K562 (cell line): ENCODE measurements at regions not wholly inside any gene's neighbourhood (a gene's known extent, or its start where the extent isn't known, plus 50 kb on each side); places are given as distances from the start of the nearest gene placed in this dataset.

Source experiments
- ATAC-seq: fragments of 200-7000 bp; cut with Tn5 transposase; 3 replicates; pipeline ENCODE4 v1.9.1; 2020; ENCODE audit warnings: moderate library complexity
- BruUV-seq: library from RNA; stranded (reverse); fragments of 400-500 nt; replicated peaks from 2 replicates; lab custom pipeline; 2021; lab: Mats Ljungman, UMichigan
- CTCF ChIA-PET: fragments of 300-600 bp; formaldehyde crosslinking; extraction: SDS; loops from one replicate; lab custom pipeline; 2021; ENCODE audit warnings: low intra/inter-chr PET ratio; lab: Yijun Ruan, JAX
- POLR2A ChIA-PET: fragments of 300-600, 350-650 bp; sonication (Branson Sonifier 250); formaldehyde crosslinking; extraction: SDS; loops from one replicate; lab custom pipeline; 2021; ENCODE audit warnings: antibody characterized with exemption, inconsistent platforms; lab: Yijun Ruan, JAX
- DNase-seq, 4 experiments: peaks; one replicate each; pipeline versions ENCODE4 v3.0.0 to v3.0.0-alpha.2; 2011 to 2018; ENCODE audit warnings: low spot score in 3 of 4, mixed read lengths in 3 of 4; ENCODE audit errors: extremely low read depth in 1 of 4
- FAIRE-seq: peaks from 2 replicates; lab custom pipeline; 2011; peaks lifted over from hg19 to GRCh38; lab: Jason Lieb, UNC
- H2AFZ ChIP-seq: 2 replicates; pipeline ENCODE4 v1.6.0; 2011; ENCODE audit warnings: low read depth, low read length, control low read depth, inconsistent platforms
- H3K27ac ChIP-seq: fragments of 200-600 bp; 3 replicates; pipeline ENCODE4 v1.8.0; 2011; ENCODE audit warnings: low read depth, mild to moderate bottlenecking, control low read depth, inconsistent platforms, low read length, moderate library complexity, mixed read lengths; ENCODE audit errors: extremely low read depth
- H3K27me3 ChIP-seq, 2 experiments: fragments of 300-600 bp in 1 of 2; 2 replicates in 1 of 2; 3 replicates in 1 of 2; pipeline versions ENCODE4 v1.6.0 to v1.8.0; 2011; ENCODE audit warnings: inconsistent platforms in 2 of 2, low read length in 2 of 2, mild to moderate bottlenecking in 1 of 2, mixed read lengths in 1 of 2, moderate library complexity in 1 of 2; ENCODE audit not compliant: control insufficient read depth in 2 of 2, insufficient read depth in 2 of 2
- H3K36me3 ChIP-seq: fragments of 300-600 bp; 3 replicates; pipeline ENCODE4 v1.8.0; 2011; ENCODE audit warnings: mild to moderate bottlenecking, low read length, inconsistent platforms; ENCODE audit not compliant: control insufficient read depth, insufficient read depth
- H3K4me1 ChIP-seq, 2 experiments: fragments of 200-600 bp in 1 of 2; replicated peaks in 1 of 2; 2 replicates in 1 of 2; 3 replicates in 1 of 2; pipeline versions ENCODE4 v1.5.1 to v1.8.0; 2011; ENCODE audit warnings: inconsistent platforms in 2 of 2, low read length in 2 of 2, mild to moderate bottlenecking in 1 of 2, mixed read lengths in 1 of 2, moderate library complexity in 1 of 2; ENCODE audit not compliant: control insufficient read depth in 2 of 2, insufficient read depth in 2 of 2
- H3K4me2 ChIP-seq: 2 replicates; pipeline ENCODE4 v1.6.1; 2011; ENCODE audit warnings: low read length, control low read depth, inconsistent platforms, mixed read lengths; ENCODE audit not compliant: insufficient read depth
- H3K4me3 ChIP-seq: fragments of 200-600 bp; sonication (generic), shearing (Covaris generic); 2 replicates; pipeline ENCODE4 v1.5.1; 2016; ENCODE audit warnings: control low read depth, inconsistent platforms
- H3K79me2 ChIP-seq: fragments of 200-600 bp; 3 replicates; pipeline ENCODE4 v1.8.0; 2011; ENCODE audit warnings: low read length, inconsistent platforms; ENCODE audit not compliant: control insufficient read depth, insufficient read depth
- H3K9ac ChIP-seq, 2 experiments: 2 replicates each; pipeline versions ENCODE4 v1.6.0 to v1.6.1; 2011; ENCODE audit warnings: low read depth in 2 of 2, low read length in 2 of 2, control low read depth in 1 of 2, inconsistent platforms in 1 of 2, mild to moderate bottlenecking in 1 of 2, mixed read lengths in 1 of 2; ENCODE audit not compliant: insufficient read depth in 1 of 2
- H3K9me1 ChIP-seq: one replicate; pipeline ENCODE4 v1.6.0; 2011; ENCODE audit warnings: inconsistent platforms, mild to moderate bottlenecking, low read length, moderate library complexity; ENCODE audit not compliant: control insufficient read depth, insufficient read depth
- H3K9me3 ChIP-seq: replicated peaks from 2 replicates; pipeline ENCODE4 v1.5.1; 2011; ENCODE audit warnings: low read depth, low read length, inconsistent platforms; ENCODE audit not compliant: control insufficient read depth, insufficient read depth
- H4K20me1 ChIP-seq: replicated peaks from 2 replicates; pipeline ENCODE4 v1.6.1; 2011; ENCODE audit warnings: low read length, inconsistent platforms, mixed read lengths; ENCODE audit not compliant: control insufficient read depth, insufficient read depth
- CBFA2T2 ChIP-seq: fragments of 450-650 bp; conservative IDR thresholded peaks from 2 replicates; pipeline ENCODE4 v1.6.1; 2017; ENCODE audit warnings: mild to moderate bottlenecking
- COPS2 ChIP-seq: fragments of 450-650 bp; conservative IDR thresholded peaks from 2 replicates; pipeline ENCODE4 v1.6.1; 2016; ENCODE audit warnings: mild to moderate bottlenecking, moderate library complexity
- CREB5 ChIP-seq: fragments of 250-450 bp; sonication (Bioruptor Pico); IDR thresholded peaks from 2 replicates; pipeline ENCODE4 v1.5.0; 2020; ENCODE audit warnings: mild to moderate bottlenecking
- E2F5 ChIP-seq: sonication (generic); formaldehyde crosslinking; IDR thresholded peaks from 2 replicates; pipeline ENCODE4 v1.8.0; 2022; ENCODE audit warnings: mild to moderate bottlenecking, missing genetic modification reagents
- FUS ChIP-seq: fragments of 200-400 bp; formaldehyde crosslinking; optimal IDR thresholded peaks from 2 replicates; pipeline ENCODE3; 2017; ENCODE audit warnings: low read depth, low read length
- JUN ChIP-seq, 2 experiments: sonication (generic) in 1 of 2; formaldehyde crosslinking in 1 of 2; IDR thresholded peaks; 2 replicates each; pipeline versions ENCODE4 v1.6.1 to v1.8.0; 2012 to 2022; ENCODE audit warnings: borderline replicate concordance in 2 of 2, mild to moderate bottlenecking in 2 of 2, improper control_type of control experiment in 1 of 2, low read depth in 1 of 2, low read length in 1 of 2, missing genetic modification reagents in 1 of 2
- OTX1 ChIP-seq: fragments of 450-650 bp; formaldehyde crosslinking; IDR thresholded peaks from 2 replicates; pipeline ENCODE4 v1.4.0; 2022; ENCODE audit warnings: mild to moderate bottlenecking
- POLR2A ChIP-seq: fragments of 450-650 bp; conservative IDR thresholded peaks from 2 replicates; pipeline ENCODE4 v1.6.1; 2016
- SIX5 ChIP-seq, 2 experiments: IDR thresholded peaks; 2 replicates each; pipeline ENCODE4 v1.6.1; 2011; ENCODE audit warnings: low read length in 2 of 2, borderline replicate concordance in 1 of 2, low read depth in 1 of 2, mild to moderate bottlenecking in 1 of 2, moderate library complexity in 1 of 2; ENCODE audit not compliant: insufficient read depth in 1 of 2
- ZFP30 ChIP-seq: fragments of 250-450 bp; sonication (Bioruptor Pico); IDR thresholded peaks from 2 replicates; pipeline ENCODE4 v1.8.0; 2022; ENCODE audit warnings: moderate library complexity, mild to moderate bottlenecking, inconsistent platforms, borderline replicate concordance
- ZNF3 ChIP-seq: fragments of 250-450 bp; sonication (Bioruptor Pico); IDR thresholded peaks from 2 replicates; pipeline ENCODE4 v1.5.0; 2021; ENCODE audit warnings: mild to moderate bottlenecking, moderate library complexity
- WGBS: fragments of 100-300 bp; shearing (Covaris generic); methylation state at CpG from one replicate; pipeline ENCODE4 v1.1.6; 2016; ENCODE audit warnings: low coverage, mixed read lengths; ENCODE audit not compliant: insufficient coverage; ENCODE audit errors: missing lambda C conversion rate; 5-methylcytosine and 5-hydroxymethylcytosine counted together
- in situ Hi-C: fragments of 300-500 bp; cut with MboI; formaldehyde crosslinking; loops from 4 replicates; pipeline ENCODE4 v1.15.0; 2018; ENCODE audit warnings: inconsistent platforms, mixed read lengths
- intact Hi-C: fragments of 100-400 bp; cut with micrococcal nuclease; formaldehyde crosslinking; loops from 2 replicates; pipeline ENCODE4 v1.14.2; 2022
- TF ChIP-seq, protein P1 (sequence below): fragments of 200-400 bp; formaldehyde crosslinking; IDR thresholded peaks from 2 replicates; pipeline ENCODE4 v1.6.1; 2017; ENCODE audit warnings: mild to moderate bottlenecking, low read depth, low read length, moderate library complexity
- TF ChIP-seq, protein P2 (sequence below): sonication (generic); formaldehyde crosslinking; IDR thresholded peaks from 2 replicates; pipeline ENCODE4 v1.8.1; 2023; ENCODE audit warnings: mild to moderate bottlenecking, missing genetic modification reagents
- TF ChIP-seq, protein P3 (sequence below): fragments of 150-350 bp; conservative IDR thresholded peaks from 2 replicates; pipeline ENCODE4 v1.6.1; 2014; ENCODE audit warnings: low read length

GRCh38 chrY:19498556-19498955 lies 246.0 kb downstream of the KDM5D start:
- Histone ChIP-seq H3K79me2 (no peaks in the 10 kb centered on the region), H3K4me3 (no peak overlapping the region), H2AFZ (no peak overlapping the region), H3K9ac (no peak overlapping the region), H3K27me3 (no peaks in the 10 kb centered on the region), H3K9me3 (no peaks in the 10 kb centered on the region), H3K9me1 (no peaks in the 10 kb centered on the region), H3K4me2 (no peak overlapping the region), H3K36me3 (no peaks in the 10 kb centered on the region), H4K20me1 (no peaks in the 10 kb centered on the region), H3K4me1 (no peaks in the 10 kb centered on the region), H3K27ac (no peak overlapping the region)
- CTCF ChIA-PET = no interaction called here
- FAIRE-seq (no peak), ATAC-seq (no peak), DNase-seq (no peak)
- BruUV-seq = no TSS peak
- intact Hi-C loops (no loop called here), in situ Hi-C loops (no loop called here)
- TF ChIP-seq, protein P1, sequence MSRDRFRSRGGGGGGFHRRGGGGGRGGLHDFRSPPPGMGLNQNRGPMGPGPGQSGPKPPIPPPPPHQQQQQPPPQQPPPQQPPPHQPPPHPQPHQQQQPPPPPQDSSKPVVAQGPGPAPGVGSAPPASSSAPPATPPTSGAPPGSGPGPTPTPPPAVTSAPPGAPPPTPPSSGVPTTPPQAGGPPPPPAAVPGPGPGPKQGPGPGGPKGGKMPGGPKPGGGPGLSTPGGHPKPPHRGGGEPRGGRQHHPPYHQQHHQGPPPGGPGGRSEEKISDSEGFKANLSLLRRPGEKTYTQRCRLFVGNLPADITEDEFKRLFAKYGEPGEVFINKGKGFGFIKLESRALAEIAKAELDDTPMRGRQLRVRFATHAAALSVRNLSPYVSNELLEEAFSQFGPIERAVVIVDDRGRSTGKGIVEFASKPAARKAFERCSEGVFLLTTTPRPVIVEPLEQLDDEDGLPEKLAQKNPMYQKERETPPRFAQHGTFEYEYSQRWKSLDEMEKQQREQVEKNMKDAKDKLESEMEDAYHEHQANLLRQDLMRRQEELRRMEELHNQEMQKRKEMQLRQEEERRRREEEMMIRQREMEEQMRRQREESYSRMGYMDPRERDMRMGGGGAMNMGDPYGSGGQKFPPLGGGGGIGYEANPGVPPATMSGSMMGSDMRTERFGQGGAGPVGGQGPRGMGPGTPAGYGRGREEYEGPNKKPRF = no peak
- TF ChIP-seq JUN (IDR thresholded peaks at IDR 0.05; ENCODE audit: borderline replicate concordance, low read depth, low read length) (no peak), JUN (CRISPR knock-in tag; IDR thresholded peaks at IDR 0.05; ENCODE audit: borderline replicate concordance) (no peak), ZFP30 (no peak), FUS (no peak), ZNF3 (CRISPR knock-in tag) (no peak), POLR2A (no peak), COPS2 (no peak), CREB5 (CRISPR knock-in tag) (no peak), OTX1 (CRISPR knock-in tag) (no peak), E2F5 (CRISPR knock-in tag) (no peak), SIX5 (IDR thresholded peaks at IDR 0.05; ENCODE audit: borderline replicate concordance in 1 of 2, insufficient read depth in 1 of 2, low read depth in 1 of 2, low read length in 2 of 2) (no peak), CBFA2T2 (no peak)
- TF ChIP-seq, protein P2, sequence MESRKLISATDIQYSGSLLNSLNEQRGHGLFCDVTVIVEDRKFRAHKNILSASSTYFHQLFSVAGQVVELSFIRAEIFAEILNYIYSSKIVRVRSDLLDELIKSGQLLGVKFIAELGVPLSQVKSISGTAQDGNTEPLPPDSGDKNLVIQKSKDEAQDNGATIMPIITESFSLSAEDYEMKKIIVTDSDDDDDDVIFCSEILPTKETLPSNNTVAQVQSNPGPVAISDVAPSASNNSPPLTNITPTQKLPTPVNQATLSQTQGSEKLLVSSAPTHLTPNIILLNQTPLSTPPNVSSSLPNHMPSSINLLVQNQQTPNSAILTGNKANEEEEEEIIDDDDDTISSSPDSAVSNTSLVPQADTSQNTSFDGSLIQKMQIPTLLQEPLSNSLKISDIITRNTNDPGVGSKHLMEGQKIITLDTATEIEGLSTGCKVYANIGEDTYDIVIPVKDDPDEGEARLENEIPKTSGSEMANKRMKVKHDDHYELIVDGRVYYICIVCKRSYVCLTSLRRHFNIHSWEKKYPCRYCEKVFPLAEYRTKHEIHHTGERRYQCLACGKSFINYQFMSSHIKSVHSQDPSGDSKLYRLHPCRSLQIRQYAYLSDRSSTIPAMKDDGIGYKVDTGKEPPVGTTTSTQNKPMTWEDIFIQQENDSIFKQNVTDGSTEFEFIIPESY = no peak
- TF ChIP-seq, protein P3, sequence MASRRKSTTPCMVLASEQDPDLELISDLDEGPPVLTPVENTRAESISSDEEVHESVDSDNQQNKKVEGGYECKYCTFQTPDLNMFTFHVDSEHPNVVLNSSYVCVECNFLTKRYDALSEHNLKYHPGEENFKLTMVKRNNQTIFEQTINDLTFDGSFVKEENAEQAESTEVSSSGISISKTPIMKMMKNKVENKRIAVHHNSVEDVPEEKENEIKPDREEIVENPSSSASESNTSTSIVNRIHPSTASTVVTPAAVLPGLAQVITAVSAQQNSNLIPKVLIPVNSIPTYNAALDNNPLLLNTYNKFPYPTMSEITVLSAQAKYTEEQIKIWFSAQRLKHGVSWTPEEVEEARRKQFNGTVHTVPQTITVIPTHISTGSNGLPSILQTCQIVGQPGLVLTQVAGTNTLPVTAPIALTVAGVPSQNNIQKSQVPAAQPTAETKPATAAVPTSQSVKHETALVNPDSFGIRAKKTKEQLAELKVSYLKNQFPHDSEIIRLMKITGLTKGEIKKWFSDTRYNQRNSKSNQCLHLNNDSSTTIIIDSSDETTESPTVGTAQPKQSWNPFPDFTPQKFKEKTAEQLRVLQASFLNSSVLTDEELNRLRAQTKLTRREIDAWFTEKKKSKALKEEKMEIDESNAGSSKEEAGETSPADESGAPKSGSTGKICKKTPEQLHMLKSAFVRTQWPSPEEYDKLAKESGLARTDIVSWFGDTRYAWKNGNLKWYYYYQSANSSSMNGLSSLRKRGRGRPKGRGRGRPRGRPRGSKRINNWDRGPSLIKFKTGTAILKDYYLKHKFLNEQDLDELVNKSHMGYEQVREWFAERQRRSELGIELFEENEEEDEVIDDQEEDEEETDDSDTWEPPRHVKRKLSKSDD = no peak
- no CpG with 5 or more reads among the region's 5 CpGs for WGBS
- POLR2A ChIA-PET = no interaction called here
